Caco-2 (cell line): ENCODE measurements at regions not wholly inside any gene's neighbourhood (a gene's known extent, or its start where the extent isn't known, plus 50 kb on each side); places are given as distances from the start of the nearest gene placed in this dataset.

Experiments
- BruUV-seq: library from RNA; stranded (reverse); fragments of 400-500 nt; replicated peaks from 2 replicates; lab custom pipeline; 2021; lab: Mats Ljungman, UMichigan
- CTCF ChIA-PET: fragments of 300-600 bp; sonication (Branson Sonifier 250); formaldehyde crosslinking; loops from one replicate; lab custom pipeline; 2022; ENCODE audit warnings: antibody characterized with exemption; lab: Charles Lee
- POLR2A ChIA-PET: fragments of 300-600 bp; sonication (Branson Sonifier 250); formaldehyde crosslinking; loops from one replicate; lab custom pipeline; 2022; ENCODE audit warnings: antibody characterized with exemption; lab: Charles Lee
- DNase-seq, 2 experiments: peaks; one replicate each; pipeline versions ENCODE4 v3.0.0 to v3.0.0-alpha.2; 2020 to 2022
- H3K27me3 ChIP-seq: replicated peaks from 2 replicates; pipeline ENCODE4 v1.6.0; 2011; ENCODE audit warnings: low read length; ENCODE audit not compliant: control insufficient read depth, insufficient read depth
- H3K36me3 ChIP-seq: 2 replicates; pipeline ENCODE4 v1.5.1; 2011; ENCODE audit warnings: low read length; ENCODE audit not compliant: control insufficient read depth, insufficient read depth
- H3K4me1 ChIP-seq: fragments of 250-450 bp; sonication (Bioruptor Pico); 2 replicates; pipeline ENCODE4 v1.5.1; 2020; ENCODE audit warnings: mild to moderate bottlenecking
- H3K4me3 ChIP-seq: 2 replicates; pipeline ENCODE4 v1.5.1; 2011; ENCODE audit warnings: low read depth, mild to moderate bottlenecking, control low read depth, low read length
- H3K9me3 ChIP-seq: fragments of 250-450 bp; sonication (Bioruptor Pico); 2 replicates; pipeline ENCODE4 v1.5.1; 2020; ENCODE audit warnings: mild to moderate bottlenecking, moderate library complexity
- H3K27ac Mint-ChIP-seq: one replicate; pipeline ENCODE4 v1.8.0; 2022; ENCODE audit warnings: mixed read lengths; ENCODE audit not compliant: unreplicated experiment
- H3K27me3 Mint-ChIP-seq: one replicate; pipeline ENCODE4 v1.8.0; 2022; ENCODE audit warnings: mixed read lengths; ENCODE audit not compliant: insufficient read depth, unreplicated experiment
- H3K36me3 Mint-ChIP-seq: one replicate; pipeline ENCODE4 v1.8.0; 2022; ENCODE audit warnings: mild to moderate bottlenecking, mixed read lengths; ENCODE audit not compliant: insufficient read depth, unreplicated experiment
- H3K4me1 Mint-ChIP-seq: one replicate; pipeline ENCODE4 v1.8.0; 2022; ENCODE audit warnings: low read depth, mixed read lengths; ENCODE audit not compliant: unreplicated experiment
- H3K4me3 Mint-ChIP-seq: one replicate; pipeline ENCODE4 v1.8.0; 2022; ENCODE audit warnings: mild to moderate bottlenecking, moderate library complexity, mixed read lengths; ENCODE audit not compliant: unreplicated experiment
- H3K9me3 Mint-ChIP-seq: one replicate; pipeline ENCODE4 v1.8.0; 2022; ENCODE audit warnings: mixed read lengths; ENCODE audit not compliant: unreplicated experiment
- intact Hi-C: fragments of 100-400 bp; cut with micrococcal nuclease; formaldehyde crosslinking; loops from one replicate; pipeline ENCODE4 v1.10.0; 2022; ENCODE audit not compliant: unreplicated experiment
- TF ChIP-seq, protein P1 (sequence below), 2 experiments: fragments of 200-600 bp in 1 of 2; IDR thresholded peaks; 1 replicate in 1 of 2; 2 replicates in 1 of 2; pipeline versions ENCODE4 v1.5.1 to v1.8.0; 2011 to 2022; ENCODE audit warnings: antibody characterized with exemption in 1 of 2, control low read depth in 1 of 2, inconsistent platforms in 1 of 2, low read depth in 1 of 2, low read length in 1 of 2, mild to moderate bottlenecking in 1 of 2, moderate library complexity in 1 of 2; ENCODE audit not compliant: insufficient read depth in 1 of 2, severe bottlenecking in 1 of 2, unreplicated experiment in 1 of 2

DNA sequence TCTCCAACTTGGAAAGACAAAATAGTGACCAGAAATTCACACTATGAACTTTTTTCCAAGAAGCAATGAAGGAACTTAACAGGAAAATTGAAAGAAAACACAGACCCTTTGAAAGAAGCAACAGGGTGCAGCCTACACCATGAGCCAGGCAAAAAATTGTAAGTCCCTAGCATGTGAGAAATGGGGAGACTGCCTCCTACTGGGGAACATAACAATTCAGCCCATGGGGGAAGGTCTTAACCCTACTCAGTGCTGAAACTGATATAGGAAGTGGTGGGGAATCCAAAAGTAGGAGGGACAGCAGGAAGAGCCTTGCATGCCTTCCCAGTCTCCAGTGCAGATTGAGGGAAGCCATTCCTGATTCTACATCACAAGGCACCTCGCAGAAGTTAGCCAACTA lies 235.1 kb upstream of the UFL1 start:
- H3K4me1 Mint-ChIP-seq: peaks cover 23% of the 10 kb centered on the region
- POLR2A ChIA-PET: no interaction called here
- CTCF ChIA-PET: no interaction called here
- BruUV-seq: no TSS peak
- H3K4me1 ChIP-seq: peaks cover 38% of the 10 kb centered on the region
- intact Hi-C loops: no loop called here
- H3K9me3 ChIP-seq: no peaks in the 10 kb centered on the region
- H3K9me3 Mint-ChIP-seq: peaks cover 19% of the 10 kb centered on the region
- H3K27me3 Mint-ChIP-seq: no peaks in the 10 kb centered on the region
- DNase-seq: no peak
- peaks cover 4% of the 10 kb centered on the region for H3K36me3 Mint-ChIP-seq
- no peak overlapping the region for H3K4me3 ChIP-seq
- no peaks in the 10 kb centered on the region for H3K27me3 ChIP-seq
- H3K4me3 Mint-ChIP-seq: no peak overlapping the region
- no peaks in the 10 kb centered on the region for H3K36me3 ChIP-seq
- H3K27ac Mint-ChIP-seq: peak overlapping the region; percentile 79
- TF ChIP-seq, protein P1, sequence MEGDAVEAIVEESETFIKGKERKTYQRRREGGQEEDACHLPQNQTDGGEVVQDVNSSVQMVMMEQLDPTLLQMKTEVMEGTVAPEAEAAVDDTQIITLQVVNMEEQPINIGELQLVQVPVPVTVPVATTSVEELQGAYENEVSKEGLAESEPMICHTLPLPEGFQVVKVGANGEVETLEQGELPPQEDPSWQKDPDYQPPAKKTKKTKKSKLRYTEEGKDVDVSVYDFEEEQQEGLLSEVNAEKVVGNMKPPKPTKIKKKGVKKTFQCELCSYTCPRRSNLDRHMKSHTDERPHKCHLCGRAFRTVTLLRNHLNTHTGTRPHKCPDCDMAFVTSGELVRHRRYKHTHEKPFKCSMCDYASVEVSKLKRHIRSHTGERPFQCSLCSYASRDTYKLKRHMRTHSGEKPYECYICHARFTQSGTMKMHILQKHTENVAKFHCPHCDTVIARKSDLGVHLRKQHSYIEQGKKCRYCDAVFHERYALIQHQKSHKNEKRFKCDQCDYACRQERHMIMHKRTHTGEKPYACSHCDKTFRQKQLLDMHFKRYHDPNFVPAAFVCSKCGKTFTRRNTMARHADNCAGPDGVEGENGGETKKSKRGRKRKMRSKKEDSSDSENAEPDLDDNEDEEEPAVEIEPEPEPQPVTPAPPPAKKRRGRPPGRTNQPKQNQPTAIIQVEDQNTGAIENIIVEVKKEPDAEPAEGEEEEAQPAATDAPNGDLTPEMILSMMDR (IDR thresholded peaks at IDR 0.05; ENCODE audit: insufficient read depth in 1 of 2, low read depth in 1 of 2, low read length in 1 of 2, severe bottlenecking in 1 of 2, unreplicated experiment in 1 of 2): no peak

DNA sequence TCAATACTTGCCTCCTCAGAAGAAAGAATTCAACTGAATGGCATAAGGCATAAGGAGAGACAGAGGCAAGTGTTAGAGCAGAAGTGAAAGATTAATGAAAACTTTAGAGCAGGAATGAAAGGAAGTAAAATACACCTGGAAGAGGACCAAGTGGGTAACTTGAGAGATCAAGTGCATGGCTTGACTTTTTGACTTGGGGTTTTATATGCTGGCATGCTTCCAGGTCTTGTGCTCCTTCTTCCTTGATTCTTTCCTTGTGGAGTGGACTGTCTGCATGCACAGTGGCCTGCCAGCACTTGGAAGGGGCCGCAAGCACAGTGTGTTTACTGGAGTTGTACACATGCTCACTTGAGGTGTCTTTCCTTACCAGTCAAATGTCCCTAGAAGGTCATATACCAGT lies 222.1 kb upstream of the UFL1 start:
- H3K9me3 ChIP-seq: no peaks in the 10 kb centered on the region
- no peak overlapping the region for H3K4me3 ChIP-seq
- H3K4me1 Mint-ChIP-seq: peaks cover 32% of the 10 kb centered on the region
- no TSS peak for BruUV-seq
- H3K4me1 ChIP-seq: peaks cover 42% of the 10 kb centered on the region
- no peak for DNase-seq
- TF ChIP-seq, protein P1 (IDR thresholded peaks at IDR 0.05; ENCODE audit: insufficient read depth in 1 of 2, low read depth in 1 of 2, low read length in 1 of 2, severe bottlenecking in 1 of 2, unreplicated experiment in 1 of 2): no peak
- H3K9me3 Mint-ChIP-seq: peaks cover 31% of the 10 kb centered on the region
- H3K27me3 Mint-ChIP-seq: no peaks in the 10 kb centered on the region
- no peaks in the 10 kb centered on the region for H3K36me3 ChIP-seq
- POLR2A ChIA-PET: no interaction called here
- CTCF ChIA-PET: no interaction called here
- H3K36me3 Mint-ChIP-seq: no peaks in the 10 kb centered on the region
- H3K4me3 Mint-ChIP-seq: no peak overlapping the region
- intact Hi-C loops: loop anchor here (10.0 kb wide), 1 partner anchor 495 kb away; no protein-coding TSS in a partner anchor
- H3K27ac Mint-ChIP-seq: no peak overlapping the region
- no peaks in the 10 kb centered on the region for H3K27me3 ChIP-seq

DNA sequence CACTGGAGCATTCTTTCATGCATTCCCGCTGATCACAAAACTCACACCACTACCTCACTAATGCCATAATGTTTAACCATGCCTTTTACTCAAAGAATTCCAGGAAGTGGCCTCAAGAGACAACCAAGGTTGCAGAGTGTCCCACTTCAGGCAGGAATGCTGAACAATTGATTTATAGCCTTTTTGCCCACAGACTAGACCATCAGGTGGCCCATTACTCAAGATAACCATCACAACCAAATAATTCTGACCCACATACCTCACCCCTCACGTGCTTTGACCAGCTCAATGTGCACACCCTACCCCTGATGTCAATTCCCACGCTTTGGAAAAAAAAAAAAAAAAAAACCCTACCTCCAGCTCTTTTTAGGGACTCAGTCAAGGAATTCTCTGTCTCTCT lies 220.6 kb upstream of the UFL1 start:
- H3K4me3 ChIP-seq: no peak overlapping the region
- H3K27me3 ChIP-seq: no peaks in the 10 kb centered on the region
- CTCF ChIA-PET: no interaction called here
- Mint-ChIP-seq H3K27me3 (no peaks in the 10 kb centered on the region), H3K4me1 (peaks cover 38% of the 10 kb centered on the region), H3K27ac (peak overlapping the region; percentile 17), H3K9me3 (peaks cover 19% of the 10 kb centered on the region), H3K36me3 (no peaks in the 10 kb centered on the region), H3K4me3 (no peak overlapping the region)
- BruUV-seq: no TSS peak
- no peaks in the 10 kb centered on the region for H3K9me3 ChIP-seq
- TF ChIP-seq, protein P1 (IDR thresholded peaks at IDR 0.05; ENCODE audit: insufficient read depth in 1 of 2, low read depth in 1 of 2, low read length in 1 of 2, severe bottlenecking in 1 of 2, unreplicated experiment in 1 of 2): no peak
- DNase-seq: peak; percentile 81 to 82
- H3K4me1 ChIP-seq: peaks cover 42% of the 10 kb centered on the region
- intact Hi-C loops: loop anchor here (1.0 to 10.0 kb wide), 4 partner anchors 16 to 220 kb away; partner anchors contain the start of gene UFL1
- POLR2A ChIA-PET: interaction anchor here (0.6 to 0.7 kb wide), 3 partner anchors 16 to 339 kb away, joined by 5 to 9 read pairs (median 6); no protein-coding TSS in a partner anchor
- H3K36me3 ChIP-seq: no peaks in the 10 kb centered on the region
